GM21786 (cell line): ENCODE measurements at regions not wholly inside any gene's neighbourhood (a gene's known extent, or its start where the extent isn't known, plus 50 kb on each side); places are given as distances from the start of the nearest gene placed in this dataset.
"Not testable (repeated sequence)": the region's sequence is repeated elsewhere in the genome, so short reads cannot be mapped to it uniquely, and the experiment has no call there.

Experiments
- ATAC-seq: cut with Tn5 transposase; IDR thresholded peaks from one replicate; pipeline ENCODE4 v1.9.1; 2021; ENCODE audit not compliant: unreplicated experiment

DNA sequence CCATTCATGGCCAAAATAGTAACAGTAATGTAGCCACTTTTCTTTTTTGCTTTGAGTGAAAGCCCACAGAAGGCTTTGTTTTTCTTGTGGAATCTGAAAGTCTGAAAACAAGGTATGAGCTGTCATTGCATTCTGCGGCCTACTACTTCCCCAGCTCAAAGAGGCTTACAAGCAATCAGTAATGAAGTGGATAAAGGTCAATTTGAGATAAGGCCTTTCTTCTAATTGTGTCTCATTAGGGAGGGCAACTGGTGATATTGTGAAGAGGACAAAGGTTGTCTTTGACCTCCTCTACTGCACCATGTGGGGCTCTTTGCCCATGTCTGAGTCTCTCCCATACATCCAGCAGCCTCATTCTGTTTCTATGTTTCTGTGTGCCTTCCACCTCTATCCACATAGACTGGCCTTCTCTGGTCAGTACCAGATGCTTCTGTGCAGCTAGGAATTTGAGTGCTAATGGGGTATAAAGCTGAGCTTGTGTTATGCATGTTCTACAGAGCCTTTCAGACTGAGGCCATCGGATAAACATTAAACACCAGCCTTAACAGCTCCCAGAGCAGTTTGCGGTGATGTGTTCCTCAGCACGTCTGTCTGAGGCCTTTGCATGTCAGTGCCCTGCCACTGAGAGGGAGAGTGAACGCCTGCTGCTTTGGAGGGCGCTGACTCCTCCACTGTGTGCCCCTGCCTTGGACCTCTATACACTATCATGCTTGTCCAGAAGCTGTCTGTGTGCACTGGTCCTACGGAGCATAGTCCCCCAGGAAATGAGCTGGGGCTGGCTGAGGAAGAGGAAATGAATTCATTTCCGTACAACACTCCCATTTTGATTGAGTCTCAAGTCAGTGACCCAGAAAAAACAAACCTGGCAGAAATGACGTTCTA lies 80.2 kb downstream of the SH2D1A start:
- ATAC-seq, result no peak

DNA sequence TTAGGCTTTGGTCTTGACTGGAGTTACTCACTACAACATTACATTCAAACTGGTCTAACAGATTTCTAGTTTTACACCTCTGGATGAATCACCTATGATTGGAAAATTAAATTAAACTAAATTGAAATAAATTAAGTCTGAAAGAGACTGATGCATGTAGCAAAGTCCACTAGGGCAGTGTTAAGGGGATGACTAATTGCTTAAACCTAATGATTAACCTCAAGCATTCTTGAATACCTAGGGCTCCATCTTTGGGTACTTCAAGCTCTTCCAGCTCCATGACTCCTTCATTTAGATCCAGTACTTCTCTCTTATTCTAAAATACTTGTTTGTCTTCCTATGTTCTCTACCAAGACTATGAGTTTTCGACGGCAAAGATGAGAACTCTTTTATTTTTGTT lies 86.8 kb downstream of the SH2D1A start:
- ATAC-seq, result no peak

DNA sequence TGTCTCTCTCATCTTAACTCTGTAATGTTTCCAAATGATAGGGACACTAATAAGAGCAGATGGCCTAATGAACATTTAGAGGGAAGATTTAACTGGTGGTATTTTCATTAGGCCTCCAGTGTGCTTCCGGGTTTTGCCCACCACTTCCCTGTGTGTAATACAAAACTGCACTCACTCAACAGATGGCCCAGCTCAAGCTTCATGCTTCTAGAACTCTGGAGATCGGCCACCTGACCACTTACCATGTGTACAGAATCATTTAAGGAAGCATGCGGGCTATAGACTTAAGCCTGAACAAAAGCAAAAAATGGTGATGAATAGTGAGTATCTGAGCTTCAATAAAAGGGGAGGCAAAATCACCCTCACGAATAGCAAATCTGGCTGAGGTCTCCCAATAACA lies 89.3 kb downstream of the SH2D1A start:
- ATAC-seq, result no peak

DNA sequence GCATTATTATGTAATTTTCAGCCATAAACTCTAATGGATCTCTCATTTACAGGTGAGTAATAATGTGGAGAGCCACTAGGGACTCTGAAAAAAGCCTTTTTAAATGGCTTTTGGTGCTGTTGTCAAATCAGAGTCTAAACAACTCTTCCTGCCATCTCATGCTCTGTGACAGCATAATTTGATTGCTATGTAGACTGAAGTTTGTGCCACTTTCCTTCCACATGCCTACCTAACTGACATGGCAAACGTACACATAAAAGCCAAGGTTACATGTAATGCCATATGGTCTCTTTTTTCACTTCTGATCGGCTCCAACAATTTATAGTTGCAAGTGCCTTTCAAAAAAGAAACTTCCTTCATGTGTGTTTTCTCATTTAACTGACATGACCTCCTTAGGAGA lies 94.3 kb downstream of the SH2D1A start:
- no peak for ATAC-seq

DNA sequence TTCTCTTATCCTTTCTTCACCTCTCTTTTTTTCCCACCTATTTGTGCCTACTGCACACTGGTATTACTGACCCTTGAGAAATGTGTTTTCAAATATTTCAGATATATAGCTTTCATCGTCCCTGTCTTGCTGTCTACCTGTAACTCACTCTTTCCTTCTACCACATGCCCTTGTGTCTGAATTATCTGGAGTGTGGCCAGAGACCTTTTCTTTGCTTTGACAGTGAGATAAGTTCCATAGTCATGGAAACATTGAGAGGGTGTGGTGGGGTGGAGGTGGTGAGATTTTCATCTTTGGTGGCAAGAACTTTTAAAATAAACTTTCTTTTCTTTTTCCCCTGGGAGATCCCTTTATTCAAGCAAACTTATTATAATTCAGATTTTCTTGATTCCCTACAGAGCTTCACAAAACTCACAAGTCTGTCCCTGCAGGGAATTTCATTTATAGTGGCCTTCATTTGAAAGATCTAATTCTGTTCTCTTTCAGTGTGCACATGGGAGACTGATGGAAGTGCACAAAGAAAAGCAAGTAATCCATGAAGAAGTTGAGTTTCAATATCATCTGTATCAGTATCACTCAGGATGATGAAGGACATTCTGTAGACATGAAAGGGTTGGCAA lies 95.7 kb downstream of the SH2D1A start:
- ATAC-seq, result no peak

DNA sequence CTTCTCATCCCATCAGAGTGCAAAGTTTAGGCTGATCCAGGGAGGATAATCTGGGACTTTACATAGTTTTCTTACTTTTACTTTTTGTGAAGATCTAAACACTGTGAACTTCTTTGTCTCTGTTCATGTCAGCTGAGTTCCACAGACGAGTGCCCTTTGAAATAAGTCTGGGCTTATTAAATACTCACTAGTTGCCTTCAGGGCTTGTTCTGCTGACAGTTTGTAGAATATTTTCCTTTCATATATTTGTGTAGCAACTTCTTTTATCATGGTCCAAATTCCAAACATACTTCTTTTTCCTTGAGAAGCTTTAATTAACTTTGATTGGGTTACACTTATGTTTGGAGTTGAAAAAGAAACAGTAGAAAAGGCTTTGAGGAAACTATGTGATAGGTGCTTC lies 109.6 kb downstream of the SH2D1A start:
- ATAC-seq, result no peak

DNA sequence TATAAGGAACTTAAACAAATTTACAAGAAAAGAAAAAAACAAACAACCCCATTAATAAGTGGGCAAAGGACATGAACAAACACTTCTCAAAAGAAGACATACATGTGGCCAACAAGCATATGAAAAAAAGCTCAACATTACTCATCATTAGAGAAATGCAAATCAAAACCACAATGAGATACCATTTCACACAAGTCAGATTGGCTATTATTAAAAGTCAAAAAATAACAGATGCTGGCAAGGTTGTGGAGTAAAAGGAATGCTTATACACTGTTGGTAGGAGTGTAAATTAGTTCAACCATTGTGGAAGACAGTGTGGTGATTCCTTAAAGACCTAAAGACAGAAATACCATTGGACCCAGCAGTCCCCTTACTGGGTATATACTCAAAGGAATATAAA lies 113.5 kb downstream of the SH2D1A start:
- not testable (repeated sequence) for ATAC-seq

DNA sequence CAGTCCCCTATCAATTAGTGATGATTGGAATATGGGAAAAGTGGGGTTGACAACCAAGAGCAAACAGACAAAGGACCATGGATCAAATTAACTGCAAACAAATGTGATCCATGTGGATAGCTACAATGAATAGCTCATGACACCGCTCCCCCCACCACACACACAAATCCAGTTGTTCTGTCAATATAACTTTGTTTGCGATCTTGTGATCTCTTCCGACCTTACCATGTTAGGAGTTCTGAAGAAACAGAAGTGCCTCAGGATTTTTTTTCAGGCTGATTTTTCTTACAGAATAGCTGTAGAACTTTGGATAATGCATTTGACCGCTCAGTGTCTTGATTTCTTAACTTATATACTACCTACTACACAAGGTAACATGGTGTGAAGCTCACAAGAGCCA lies 116.6 kb downstream of the SH2D1A start:
- ATAC-seq, result no peak

DNA sequence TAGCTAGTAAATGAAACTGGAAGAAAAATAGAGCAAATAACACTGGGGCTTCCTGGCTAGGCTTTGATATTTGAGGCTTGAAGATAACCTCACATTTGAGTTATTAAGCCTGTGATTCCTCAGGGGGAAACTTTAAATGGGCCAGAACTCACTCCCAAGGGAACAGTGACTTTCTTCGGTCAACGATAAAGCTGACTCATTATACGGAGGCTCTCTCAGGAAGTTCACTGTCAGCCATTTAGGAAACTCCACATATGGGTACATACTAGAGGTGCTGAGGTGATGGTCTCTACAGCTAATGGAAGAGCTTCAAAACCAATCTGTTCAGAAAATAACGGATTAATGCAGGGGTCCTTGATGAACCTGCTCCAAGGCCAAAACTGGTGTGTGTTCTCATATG lies 120.8 kb downstream of the SH2D1A start:
- ATAC-seq, result no peak

DNA sequence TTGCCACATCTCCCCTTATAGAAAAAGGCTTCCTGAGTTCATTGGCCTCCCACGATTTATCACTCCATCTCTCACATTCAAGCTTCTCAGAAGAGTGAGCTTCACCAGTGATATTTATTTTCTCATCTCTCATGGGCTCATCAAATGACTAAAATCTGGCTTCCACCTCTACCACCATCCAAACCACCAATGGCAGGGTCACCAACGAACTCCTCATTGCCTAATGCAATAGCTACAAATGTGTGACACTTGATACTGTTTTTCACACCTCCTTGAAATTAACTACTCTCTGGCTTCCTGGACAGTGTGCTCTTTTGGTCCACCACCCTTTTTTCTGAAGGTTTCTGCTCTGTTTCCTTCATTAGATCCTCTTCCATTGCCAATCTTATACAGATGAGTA lies 129.0 kb downstream of the SH2D1A start:
- no peak for ATAC-seq

DNA sequence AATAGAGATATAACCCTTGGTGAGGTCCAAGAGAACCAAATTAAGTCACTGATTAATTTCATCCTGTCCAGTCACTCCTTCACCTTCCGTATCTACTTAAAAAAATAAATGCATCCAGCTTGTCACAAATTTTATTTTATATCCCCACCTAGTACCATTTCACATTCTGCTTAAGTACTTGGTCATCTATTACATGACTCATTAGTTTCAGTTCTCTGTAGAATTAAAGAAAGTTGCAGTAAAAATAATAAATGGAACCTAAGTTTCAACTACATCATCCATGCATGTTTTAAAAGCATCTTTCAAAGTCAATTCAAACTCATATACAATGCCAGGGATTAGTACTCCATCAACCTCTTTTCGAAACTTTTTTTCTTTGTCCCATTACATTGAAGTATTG lies 130.2 kb downstream of the SH2D1A start:
- no peak for ATAC-seq

DNA sequence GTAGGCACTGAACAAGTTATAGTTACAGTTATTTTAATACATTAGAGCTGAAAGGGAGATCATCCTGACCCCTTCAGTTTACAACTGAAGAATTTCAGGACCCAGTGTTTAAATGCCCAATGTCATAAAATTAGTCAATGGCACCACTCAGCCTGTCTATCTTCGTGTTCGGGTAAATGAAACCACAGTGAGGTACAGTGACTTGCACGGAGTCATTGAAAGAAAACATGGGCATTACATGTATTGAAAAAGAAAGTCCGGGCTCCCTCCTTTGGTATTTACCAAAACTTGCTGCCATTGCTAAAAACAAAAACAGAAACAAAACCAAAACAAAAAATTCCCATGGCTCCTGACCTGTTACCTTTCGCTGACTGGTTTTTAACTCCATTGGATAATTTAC lies 131.7 kb downstream of the SH2D1A start:
- no peak for ATAC-seq

DNA sequence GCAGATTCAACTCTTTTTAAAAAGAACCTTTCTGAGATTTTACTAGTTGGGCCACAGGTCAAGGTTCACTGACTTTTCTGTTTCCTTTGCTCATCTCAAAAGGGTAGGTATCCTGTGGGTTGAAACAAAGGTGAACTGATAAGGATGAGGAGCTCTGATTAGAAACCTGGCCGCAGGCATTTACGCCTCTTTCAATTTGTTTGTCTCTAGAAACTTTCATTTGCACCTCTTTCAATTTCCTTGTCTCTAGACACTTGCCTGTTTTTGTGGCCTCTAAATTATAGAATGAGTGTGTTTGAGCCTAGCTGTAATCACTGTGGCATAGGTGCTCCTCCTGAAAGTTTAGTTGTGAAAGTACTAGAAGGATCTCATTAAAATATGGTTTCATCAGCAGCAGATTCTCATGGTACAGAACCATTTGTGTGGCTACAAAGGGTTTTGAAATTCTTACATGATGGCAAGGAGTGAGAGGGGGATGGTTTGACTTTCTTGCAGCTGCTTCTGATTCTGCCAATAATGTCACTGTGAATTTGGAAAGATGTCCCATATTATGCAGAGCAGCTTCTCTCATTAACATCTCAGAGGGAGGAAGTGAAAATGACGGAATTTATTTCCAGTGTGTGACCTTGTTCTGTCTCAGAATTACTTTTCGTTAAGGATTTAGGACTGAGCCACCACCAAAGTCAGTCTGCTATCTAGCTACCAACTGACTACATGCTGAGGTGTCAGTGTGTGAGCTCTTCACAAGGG lies 142.2 kb downstream of the SH2D1A start:
- ATAC-seq, result peak; percentile 87

DNA sequence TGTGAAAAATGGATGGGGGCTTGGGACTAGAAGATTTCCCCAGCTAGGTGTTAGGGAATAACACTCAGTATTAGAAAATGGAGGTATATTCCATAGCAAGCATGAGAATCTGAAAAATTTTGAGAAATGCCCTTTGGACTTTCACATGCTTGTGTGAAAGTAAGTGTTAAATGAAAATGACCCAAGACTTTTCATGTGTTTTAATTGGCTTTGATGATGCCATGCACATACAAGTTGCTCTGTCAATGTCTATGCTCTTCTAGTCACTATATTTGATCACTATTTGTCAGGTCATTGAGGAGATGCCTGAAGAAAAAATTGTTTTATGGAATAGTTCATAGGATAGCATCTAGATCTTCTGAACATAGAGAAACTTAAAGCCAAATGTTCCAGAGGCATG lies 147.6 kb downstream of the SH2D1A start:
- ATAC-seq, result no peak

DNA sequence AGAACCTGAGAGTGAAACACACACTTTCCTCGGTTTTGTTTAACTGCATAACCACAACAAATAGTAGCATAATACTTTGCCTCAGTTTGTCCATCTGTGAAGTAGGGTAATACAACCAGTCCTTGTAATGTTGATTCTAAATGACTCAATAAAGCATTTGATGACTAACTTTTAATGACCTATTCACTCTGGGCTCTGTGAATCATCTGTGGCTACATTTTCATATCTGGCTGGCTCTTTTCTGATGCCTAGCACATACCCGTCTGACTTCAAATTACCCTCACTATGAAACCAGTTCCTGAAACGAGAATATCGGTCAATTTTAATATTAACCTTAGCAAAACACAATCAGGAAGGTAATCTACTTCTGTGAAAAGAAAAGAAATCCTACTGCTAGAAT lies 151.0 kb downstream of the SH2D1A start:
- ATAC-seq, result no peak

DNA sequence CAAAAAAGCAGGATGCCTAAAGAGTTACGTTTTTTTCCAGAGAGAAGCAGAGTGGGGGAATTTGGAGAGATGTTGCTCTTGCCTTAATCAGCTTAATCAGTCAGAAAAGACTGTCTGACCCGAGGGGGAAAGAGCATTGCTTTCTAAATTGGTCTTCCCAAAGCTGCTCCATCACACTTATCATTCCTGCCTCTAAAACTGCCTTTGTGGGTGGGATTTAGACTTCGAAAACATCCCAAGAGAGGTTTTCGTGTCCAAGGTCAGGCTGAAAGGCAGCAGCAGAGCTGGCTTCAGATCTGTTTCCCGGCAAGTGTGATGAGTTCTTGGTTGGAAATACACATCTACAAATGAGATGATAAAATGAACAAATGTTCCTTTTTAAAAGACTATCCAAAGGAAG lies 155.2 kb downstream of the SH2D1A start:
- ATAC-seq, result no peak

DNA sequence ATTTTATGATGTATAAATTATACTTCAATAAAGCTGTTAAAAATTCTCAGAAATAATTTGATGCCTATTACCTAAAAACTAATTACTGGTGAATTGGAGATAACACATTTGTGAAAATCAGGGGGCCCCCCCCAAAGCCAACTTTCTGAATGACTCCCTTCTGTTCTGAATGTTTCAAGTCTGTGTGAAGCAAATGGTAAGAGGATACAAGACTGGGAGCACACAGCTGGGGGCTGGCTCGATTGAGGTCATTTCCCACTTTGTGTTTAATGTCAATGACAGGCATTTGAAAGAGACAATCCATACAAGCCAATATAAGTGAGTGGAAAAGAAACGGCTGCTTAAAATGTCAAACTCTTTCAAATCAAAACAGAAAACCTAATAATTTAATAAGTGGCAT lies 155.8 kb downstream of the SH2D1A start:
- no peak for ATAC-seq

DNA sequence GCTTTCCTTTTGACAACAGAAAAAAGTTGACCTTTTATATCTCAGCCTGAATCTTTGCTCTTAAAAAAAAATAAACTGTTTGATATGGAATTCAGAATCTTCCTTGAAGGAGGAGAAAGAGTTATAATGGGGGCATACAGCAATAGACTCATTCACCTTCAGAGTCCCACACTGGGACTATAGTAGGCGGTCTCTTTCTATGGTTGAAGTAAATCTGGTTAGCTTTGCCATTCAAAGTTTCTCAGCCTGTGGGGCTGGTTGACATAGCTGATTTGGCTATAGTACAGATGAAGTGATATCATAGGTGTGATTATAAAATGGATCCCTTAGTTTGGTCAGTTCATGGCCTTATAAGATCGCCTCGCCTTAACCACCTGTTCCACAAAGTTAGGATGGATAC lies 156.2 kb downstream of the SH2D1A start:
- ATAC-seq, result no peak

DNA sequence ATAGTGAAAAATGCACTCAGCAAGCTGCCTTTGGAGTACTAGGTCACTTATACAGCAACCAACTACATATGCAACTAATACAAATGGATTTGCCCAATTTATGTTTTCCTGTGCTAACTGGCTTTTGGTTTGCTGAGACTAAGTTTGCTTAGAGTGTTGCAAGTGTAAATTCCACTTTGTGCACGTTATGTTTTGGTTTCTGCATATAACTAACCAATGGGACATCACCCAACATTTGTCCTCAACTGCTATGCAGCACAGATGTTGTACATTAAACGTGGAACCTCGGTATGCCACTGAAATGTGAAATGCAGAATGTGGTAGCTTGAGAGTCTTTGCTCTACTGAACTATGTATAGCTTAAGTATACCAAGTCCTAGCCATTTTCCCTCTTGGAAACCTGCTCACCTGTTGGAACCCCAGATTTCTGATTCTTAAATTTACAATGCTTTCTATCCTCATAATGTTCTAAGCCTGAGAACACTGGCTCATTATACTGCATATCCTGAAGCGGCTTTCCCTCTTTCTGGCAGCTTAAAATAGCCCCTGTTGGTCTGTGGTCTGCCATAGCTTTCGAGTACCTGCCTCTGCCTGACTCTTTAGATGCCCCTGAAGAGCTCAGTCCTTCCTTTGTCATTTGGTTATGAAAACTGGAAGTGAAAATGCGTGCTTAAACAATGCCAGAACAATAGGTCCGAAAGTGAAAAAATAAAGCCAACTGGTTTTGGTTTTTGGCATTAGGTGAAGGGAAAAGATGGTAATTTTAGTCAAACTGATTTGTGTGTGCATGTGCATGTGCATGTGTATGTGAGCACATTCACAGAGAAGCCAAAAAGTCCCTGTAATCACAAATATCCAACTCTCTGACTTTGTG lies 158.0 kb downstream of the SH2D1A start:
- peak; percentile 86 for ATAC-seq

DNA sequence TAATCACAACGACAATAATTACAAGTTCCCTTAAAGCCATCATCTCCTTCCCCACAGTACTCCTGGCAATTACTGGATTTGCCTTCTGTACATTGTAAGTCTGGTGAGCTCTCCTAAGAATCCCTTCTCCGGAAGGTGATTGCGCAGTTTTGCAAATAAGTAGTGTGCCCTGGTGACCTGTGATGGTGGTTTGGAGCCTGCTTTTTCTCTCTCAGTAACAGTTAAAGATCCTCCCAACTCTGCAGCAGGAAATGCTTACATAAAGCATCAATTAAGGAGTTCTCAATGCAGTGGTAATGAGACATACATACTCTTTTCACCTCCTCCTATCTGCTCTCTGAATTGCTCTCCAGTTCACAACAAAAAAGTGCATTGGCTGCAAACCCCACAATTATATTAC lies 159.7 kb downstream of the SH2D1A start:
- no peak for ATAC-seq

DNA sequence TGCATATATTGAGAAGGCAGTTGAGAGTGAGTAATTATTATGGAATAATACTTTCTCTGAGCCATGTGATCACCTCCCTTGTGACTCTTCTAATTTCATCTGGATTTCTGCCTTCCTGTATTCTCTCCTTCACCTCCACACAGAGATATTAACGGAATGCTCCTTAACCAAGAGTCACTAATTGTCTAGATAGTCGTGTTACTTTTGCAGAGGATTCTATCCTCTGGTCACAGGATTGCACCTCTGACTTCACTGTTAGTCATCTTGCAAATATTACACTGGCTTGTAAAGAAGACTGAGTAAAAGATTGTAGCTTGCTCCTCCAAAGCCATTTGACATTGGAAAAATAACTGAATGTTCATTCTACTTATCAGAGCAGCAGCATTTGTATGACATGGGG lies 160.9 kb downstream of the SH2D1A start:
- ATAC-seq, result no peak
